ENCODE measurements at regions not wholly inside any gene's neighbourhood (a gene's known extent, or its start where the extent isn't known, plus 50 kb on each side); places are given as distances from the start of the nearest gene placed in this dataset.

- TF ChIP-seq CTCF (IDR thresholded peaks at IDR 0.05) (no peak), POLR2A (IDR thresholded peaks at IDR 0.05) (no peak), POLR2AphosphoS5 (IDR thresholded peaks at IDR 0.05) (no peak)
Measured at GRCh38 chr18:60111525-60111924, 211.7 kb downstream of the PMAIP1 start.

Data from prostate gland (tissue), 2 donors.